GM12878 (cell line): ENCODE measurements at regions not wholly inside any gene's neighbourhood (a gene's known extent, or its start where the extent isn't known, plus 50 kb on each side); places are given as distances from the start of the nearest gene placed in this dataset.

ENCODE experiments used
- ATAC-seq: fragments of 200-7000 bp; cut with Tn5 transposase; 3 replicates; pipeline ENCODE4 v1.9.1; 2020; ENCODE audit warnings: mild to moderate bottlenecking, moderate library complexity
- BruUV-seq: library from RNA; stranded (reverse); fragments of 400-500 nt; replicated peaks from 2 replicates; lab custom pipeline; 2021; lab: Mats Ljungman, UMichigan
- CTCF ChIA-PET: fragments of 300-600 bp; sonication (Branson Sonifier 250); formaldehyde crosslinking; extraction: SDS; loops from one replicate; lab custom pipeline; 2021; ENCODE audit warnings: inconsistent platforms; lab: Yijun Ruan, JAX
- POLR2A ChIA-PET: fragments of 350-600 bp; formaldehyde crosslinking; extraction: SDS; loops from one replicate; lab custom pipeline; 2021; ENCODE audit warnings: inconsistent platforms; lab: Charles Lee
- RAD21 ChIA-PET: fragments of 300-600 bp; sonication (Branson Sonifier 250); formaldehyde crosslinking; loops from one replicate; lab custom pipeline; 2023; ENCODE audit warnings: antibody characterized with exemption; ENCODE audit not compliant: unreplicated experiment; lab: Charles Lee
- SMC1A ChIA-PET: fragments of 300-600 bp; sonication (Branson Sonifier 250); formaldehyde crosslinking; loops from one replicate; lab custom pipeline; 2023; ENCODE audit not compliant: unreplicated experiment, uncharacterized antibody; lab: Charles Lee
- DNase-seq: peaks from one replicate; pipeline ENCODE4 v3.0.0-alpha.2; 2011; ENCODE audit warnings: low read depth, low spot score
- FAIRE-seq: peaks from 3 replicates; lab custom pipeline; 2011; peaks lifted over from hg19 to GRCh38; lab: Jason Lieb, UNC
- H2AFZ ChIP-seq: 2 replicates; pipeline ENCODE4 v1.6.0; 2011; ENCODE audit warnings: low read depth, low read length, control low read depth; ENCODE audit not compliant: control insufficient read depth
- H3K27ac ChIP-seq: 2 replicates; pipeline ENCODE4 v1.5.1; 2011; ENCODE audit warnings: control low read depth; ENCODE audit not compliant: control insufficient read depth, insufficient read depth
- H3K27me3 ChIP-seq, 2 experiments: replicated peaks in 1 of 2; 2 replicates each; pipeline versions ENCODE4 v1.6.0 to v1.6.1; 2011; ENCODE audit warnings: low read length in 1 of 2; ENCODE audit not compliant: control insufficient read depth in 2 of 2, insufficient read depth in 2 of 2
- H3K36me3 ChIP-seq, 2 experiments: 2 replicates each; pipeline ENCODE4 v1.5.1; 2011; ENCODE audit warnings: low read length in 1 of 2; ENCODE audit not compliant: control insufficient read depth in 2 of 2, insufficient read depth in 2 of 2
- H3K4me1 ChIP-seq: 2 replicates; pipeline ENCODE4 v1.6.1; 2011; ENCODE audit warnings: mild to moderate bottlenecking, low read length, moderate library complexity, mixed read lengths; ENCODE audit not compliant: control insufficient read depth, insufficient read depth
- H3K4me2 ChIP-seq: 2 replicates; pipeline ENCODE4 v1.6.0; 2011; ENCODE audit warnings: control low read depth; ENCODE audit not compliant: control insufficient read depth, insufficient read depth
- H3K4me3 ChIP-seq: fragments of 200-600 bp; sonication (generic); 2 replicates; pipeline ENCODE4 v1.5.1; 2016
- H3K79me2 ChIP-seq: 2 replicates; pipeline ENCODE4 v1.6.0; 2011; ENCODE audit warnings: low read length; ENCODE audit not compliant: control insufficient read depth, insufficient read depth
- H3K9ac ChIP-seq: 2 replicates; pipeline ENCODE4 v1.8.0; 2011; ENCODE audit warnings: low read length, control low read depth, mixed read lengths; ENCODE audit not compliant: control insufficient read depth, insufficient read depth
- H3K9me3 ChIP-seq: replicated peaks from 3 replicates; pipeline ENCODE4 v1.5.1; 2011; ENCODE audit warnings: mild to moderate bottlenecking, low read length; ENCODE audit not compliant: control insufficient read depth, insufficient read depth
- H4K20me1 ChIP-seq: 2 replicates; pipeline ENCODE4 v1.6.0; 2011; ENCODE audit not compliant: control insufficient read depth, insufficient read depth
- POLR2AphosphoS5 ChIP-seq: IDR thresholded peaks from 2 replicates; pipeline ENCODE4 v1.6.1; 2011; ENCODE audit warnings: mild to moderate bottlenecking, low read length, inconsistent platforms
- SMARCA5 ChIP-seq: fragments of 450-650 bp; IDR thresholded peaks from 2 replicates; pipeline ENCODE4 v1.6.1; 2017; ENCODE audit warnings: mild to moderate bottlenecking
- SPI1 ChIP-seq: IDR thresholded peaks from 2 replicates; pipeline ENCODE4 v1.6.1; 2011; ENCODE audit warnings: low read depth, mild to moderate bottlenecking, low read length, moderate library complexity, borderline replicate concordance; ENCODE audit not compliant: insufficient read depth
- TCF7 ChIP-seq: IDR thresholded peaks from 2 replicates; pipeline ENCODE4 v1.6.1; 2014; ENCODE audit warnings: antibody characterized with exemption, borderline replicate concordance
- WGBS: methylation state at CpG from one replicate; pipeline ENCODE4 v1.1.6; 2016; ENCODE audit warnings: low lambda C conversion rate; ENCODE audit not compliant: insufficient replicate concordance, insufficient coverage; ENCODE audit errors: missing lambda C conversion rate; 5-methylcytosine and 5-hydroxymethylcytosine counted together
- in situ Hi-C: fragments of 300-500 bp; cut with MboI; formaldehyde crosslinking; loops from 9 replicates; pipeline ENCODE4 v1.14.3; 2018; ENCODE audit warnings: mixed read lengths
- intact Hi-C: fragments of 100-400 bp; cut with micrococcal nuclease; formaldehyde crosslinking; loops from one replicate; pipeline ENCODE4 v1.14.2; 2022; ENCODE audit not compliant: unreplicated experiment
- TF ChIP-seq, protein P1 (sequence below): IDR thresholded peaks from 2 replicates; pipeline ENCODE4 v1.6.1; 2012; ENCODE audit warnings: low read depth, low read length, improper control_type of control experiment

DNA sequence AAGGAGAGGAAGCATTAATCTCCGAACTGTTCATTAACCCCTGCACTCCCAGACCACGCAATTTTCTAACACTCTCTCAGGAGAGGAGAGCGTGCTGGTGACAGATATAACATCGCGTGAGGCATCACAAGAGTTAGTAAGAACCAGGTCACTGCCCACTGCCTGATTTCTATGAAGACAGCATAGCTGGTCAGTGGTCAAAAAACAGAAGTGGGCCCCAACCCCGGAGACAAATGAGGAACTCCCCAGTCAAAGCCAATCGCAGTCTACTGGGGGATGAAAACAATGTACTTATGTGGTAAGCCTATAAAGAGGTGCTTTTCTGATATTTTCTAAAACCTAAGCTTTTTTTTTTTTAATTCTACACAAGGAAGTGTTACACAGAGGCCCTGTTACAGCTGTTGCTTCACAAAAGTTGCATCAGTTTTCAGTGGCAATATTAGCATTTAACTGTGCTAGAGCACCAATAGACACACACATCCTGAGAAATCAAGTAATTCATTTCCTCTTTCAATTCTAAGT lies 231.8 kb upstream of the IRF2BP2 start (continued):
- TF ChIP-seq POLR2AphosphoS5 (peak; percentile 82; the same call in 1 of the 2 replicates), TCF7 (peak; percentile 41; the same call in 1 of the 2 replicates), SPI1 (peak; percentile 98)
- TF ChIP-seq, all 136 proteins: peak for 57

DNA sequence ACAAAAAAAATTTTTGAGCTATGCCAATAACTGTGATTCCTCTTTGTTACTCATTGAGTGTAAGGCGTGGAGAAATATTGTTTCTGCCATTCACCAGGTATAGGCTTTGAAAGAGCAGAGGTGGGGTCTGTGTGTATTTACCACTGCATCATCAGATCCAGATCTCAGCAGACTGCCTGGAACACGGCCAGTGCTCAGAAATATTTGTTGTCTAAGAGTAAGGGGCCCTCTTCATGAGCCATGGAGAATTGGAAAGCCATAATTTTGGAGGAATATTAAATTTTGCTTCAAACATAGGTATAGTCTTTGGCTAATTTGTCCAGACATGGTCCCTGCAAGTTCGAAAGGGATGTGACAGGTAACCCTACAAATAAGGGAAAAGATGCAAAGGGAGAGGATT lies 231.3 kb upstream of the IRF2BP2 start:
- peak overlapping the region; percentile 97 for H3K27ac ChIP-seq
- H3K4me2 ChIP-seq: peak overlapping the region; percentile 92
- POLR2A ChIA-PET: interaction anchor here (0.5 to 3.2 kb wide), 9 partner anchors 12 to 353 kb away, joined by 3 to 27 read pairs (median 5); no protein-coding TSS in a partner anchor
- no TSS peak for BruUV-seq
- H2AFZ ChIP-seq: no peak overlapping the region
- RAD21 ChIA-PET: interaction anchor here (0.6 to 10.5 kb wide), 24 partner anchors 9 to 346 kb away, joined by 3 to 155 read pairs (median 12); partner anchors contain the start of gene IRF2BP2
- intact Hi-C loops (loop anchor here (1.0 to 2.0 kb wide), 3 partner anchors 110 to 150 kb away; no protein-coding TSS in a partner anchor), in situ Hi-C loops (loop anchor here (5.0 to 25.0 kb wide), 5 partner anchors 104 to 339 kb away; partner anchors contain the start of gene IRF2BP2)
- 0 out of 2 replicates have a peak overlapping the region, but pooled peaks have one; percentile 5 for H3K4me3 ChIP-seq
- no peaks in the 10 kb centered on the region for H3K36me3 ChIP-seq
- H4K20me1 ChIP-seq: no peaks in the 10 kb centered on the region
- CTCF ChIA-PET: interaction anchor here (0.6 to 3.0 kb wide), 9 partner anchors 9 to 336 kb away, joined by 3 to 21 read pairs (median 3); no protein-coding TSS in a partner anchor
- SMC1A ChIA-PET: interaction anchor here (0.6 to 14.0 kb wide), 31 partner anchors 8 to 242 kb away, joined by 3 to 143 read pairs (median 5); partner anchors contain the start of gene IRF2BP2
- H3K27me3 ChIP-seq: no peaks in the 10 kb centered on the region
- H3K9ac ChIP-seq: peak overlapping the region; percentile 77; the same call in 1 of the 2 replicates
- H3K79me2 ChIP-seq: no peaks in the 10 kb centered on the region
- ATAC-seq: no peak
- WGBS: 94% methylated on average over 3 of the region's 3 CpGs
- FAIRE-seq: no peak
- H3K9me3 ChIP-seq: no peaks in the 10 kb centered on the region
- DNase-seq: no peak
- peak; percentile 48; the same call in 1 of the 2 replicates for TF ChIP-seq SMARCA5
- TF ChIP-seq, protein P1, sequence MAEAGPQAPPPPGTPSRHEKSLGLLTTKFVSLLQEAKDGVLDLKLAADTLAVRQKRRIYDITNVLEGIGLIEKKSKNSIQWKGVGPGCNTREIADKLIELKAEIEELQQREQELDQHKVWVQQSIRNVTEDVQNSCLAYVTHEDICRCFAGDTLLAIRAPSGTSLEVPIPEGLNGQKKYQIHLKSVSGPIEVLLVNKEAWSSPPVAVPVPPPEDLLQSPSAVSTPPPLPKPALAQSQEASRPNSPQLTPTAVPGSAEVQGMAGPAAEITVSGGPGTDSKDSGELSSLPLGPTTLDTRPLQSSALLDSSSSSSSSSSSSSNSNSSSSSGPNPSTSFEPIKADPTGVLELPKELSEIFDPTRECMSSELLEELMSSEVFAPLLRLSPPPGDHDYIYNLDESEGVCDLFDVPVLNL: no peak
- TF ChIP-seq, all 136 proteins: peak for 1
- peaks cover 55% of the 10 kb centered on the region for H3K4me1 ChIP-seq
